ENCODE measurements at regions not wholly inside any gene's neighbourhood (a gene's known extent, or its start where the extent isn't known, plus 50 kb on each side); places are given as distances from the start of the nearest gene placed in this dataset.

DNA sequence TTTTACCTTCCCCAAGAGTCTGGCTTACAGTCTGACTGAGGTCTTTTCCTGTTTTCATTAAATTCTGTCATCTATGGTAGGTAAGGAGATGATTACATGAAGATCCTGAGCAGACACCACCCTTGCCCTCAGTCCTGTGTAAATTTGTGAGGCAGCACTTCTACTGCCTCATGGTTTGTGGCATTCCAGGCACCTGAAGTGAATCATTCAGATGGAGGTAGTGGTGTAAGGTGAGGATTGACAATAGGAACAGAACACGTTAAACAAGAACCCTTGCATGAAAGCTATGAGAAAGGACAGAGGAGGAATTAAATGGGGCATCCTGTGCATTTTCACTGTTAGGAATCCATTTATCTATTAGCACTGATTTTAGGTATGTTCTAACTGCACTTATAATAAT is 618.6 kb downstream of the TLL1 start:
- DNase-seq (ENCODE audit: low read depth) = no peak

DNA sequence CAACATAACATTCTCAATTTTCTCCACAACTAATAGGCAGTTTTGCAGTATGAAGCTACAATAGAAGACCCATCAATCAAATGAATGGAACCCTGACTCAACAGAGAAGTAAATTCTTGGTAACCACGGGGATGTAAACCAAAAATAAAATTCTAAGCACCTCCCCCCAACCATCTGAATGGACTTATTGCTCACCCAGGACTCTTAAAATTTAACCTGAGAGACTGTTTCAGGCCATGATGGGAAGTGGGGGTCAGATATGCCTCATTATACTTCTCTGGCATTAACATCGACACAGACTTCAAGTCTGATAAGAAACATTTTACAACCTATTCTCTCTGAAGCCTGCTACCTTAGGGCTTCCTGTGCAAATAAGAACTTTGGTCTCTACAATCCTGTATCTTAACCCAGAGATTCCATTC is 620.9 kb downstream of the TLL1 start:
- DNase-seq (ENCODE audit: low read depth) = peak; percentile 55

DNA sequence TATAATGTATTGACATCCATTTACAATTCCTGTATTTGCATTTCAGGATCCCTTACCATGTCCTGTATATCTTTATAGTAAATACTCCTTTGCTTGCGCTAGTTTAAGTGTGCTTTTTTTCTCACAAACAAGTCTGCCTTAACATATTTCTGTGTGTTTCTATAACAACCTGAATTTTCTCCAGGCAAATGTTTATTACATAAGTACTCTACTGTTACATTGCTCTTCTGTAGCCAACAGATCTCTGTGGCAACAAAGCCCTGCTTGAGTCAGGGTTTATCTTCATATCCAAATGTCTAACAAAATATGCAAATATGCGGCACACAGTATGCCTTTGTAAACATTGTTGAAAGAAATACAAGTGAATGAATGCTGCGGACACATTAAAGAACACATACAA is 625.5 kb downstream of the TLL1 start:
- DNase-seq (ENCODE audit: low read depth) = no peak

DNA sequence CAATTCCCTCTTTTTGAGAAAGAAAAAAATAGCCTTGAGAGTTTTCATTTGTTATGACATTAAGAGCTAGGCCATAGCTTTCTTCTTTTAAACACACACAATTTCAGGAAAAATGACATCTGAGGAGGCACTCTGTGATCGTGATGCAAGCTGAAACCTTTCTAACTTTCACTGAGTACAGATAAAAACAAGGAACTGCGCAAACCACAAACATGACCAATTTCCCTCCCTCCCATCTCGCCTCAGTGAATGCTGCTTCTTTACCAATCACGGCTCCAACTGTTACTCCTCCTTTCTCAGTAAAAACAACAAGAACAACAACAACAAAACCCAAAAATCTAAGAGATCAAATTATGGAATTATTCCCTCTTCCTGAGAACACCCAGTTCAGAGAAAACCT is 626.8 kb downstream of the TLL1 start:
- DNase-seq (ENCODE audit: low read depth) = peak; percentile 2

DNA sequence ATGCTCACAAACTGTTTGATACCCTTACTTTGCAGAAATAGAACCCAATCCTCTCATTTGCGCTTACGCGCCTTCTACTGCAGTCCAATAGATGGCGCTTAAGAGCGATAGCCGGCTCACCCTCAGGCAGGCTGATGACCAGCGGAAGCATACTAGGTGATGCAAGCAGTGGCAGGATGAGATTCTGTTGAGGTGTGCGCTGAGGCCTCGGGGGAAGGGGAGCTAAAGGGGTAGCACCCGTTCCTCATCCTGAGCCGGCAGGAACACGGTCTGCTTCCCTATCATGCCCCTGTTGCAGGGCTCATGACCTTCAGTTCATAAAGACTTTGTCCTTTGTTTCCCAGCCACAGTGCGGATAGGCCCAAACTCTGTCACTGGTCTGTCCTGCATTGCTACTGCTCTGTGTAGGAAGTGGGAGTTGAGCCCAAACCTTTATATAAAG is 628.9 kb downstream of the TLL1 start:
- DNase-seq (ENCODE audit: low read depth) = no peak

DNA sequence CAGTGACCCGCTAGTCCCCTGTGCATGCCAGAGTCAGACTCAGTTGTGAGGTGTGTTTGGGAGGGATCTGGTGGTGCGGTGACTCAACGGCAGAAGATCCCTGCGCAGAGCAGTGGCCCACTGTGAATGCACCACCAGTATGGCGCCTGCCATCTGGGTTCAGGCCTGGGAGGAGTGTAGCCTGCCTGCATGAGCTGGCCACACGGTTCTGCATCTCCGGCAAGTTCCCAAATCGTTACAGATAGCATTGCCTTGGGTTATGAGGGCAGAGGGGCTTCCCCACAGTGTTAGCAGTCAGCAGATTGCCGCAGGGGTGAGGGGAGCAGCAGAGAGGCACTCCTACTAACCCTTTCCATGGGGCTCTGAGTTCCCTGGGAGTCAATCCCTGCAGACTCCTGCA is 629.6 kb downstream of the TLL1 start:
- no peak for DNase-seq (ENCODE audit: low read depth)

DNA sequence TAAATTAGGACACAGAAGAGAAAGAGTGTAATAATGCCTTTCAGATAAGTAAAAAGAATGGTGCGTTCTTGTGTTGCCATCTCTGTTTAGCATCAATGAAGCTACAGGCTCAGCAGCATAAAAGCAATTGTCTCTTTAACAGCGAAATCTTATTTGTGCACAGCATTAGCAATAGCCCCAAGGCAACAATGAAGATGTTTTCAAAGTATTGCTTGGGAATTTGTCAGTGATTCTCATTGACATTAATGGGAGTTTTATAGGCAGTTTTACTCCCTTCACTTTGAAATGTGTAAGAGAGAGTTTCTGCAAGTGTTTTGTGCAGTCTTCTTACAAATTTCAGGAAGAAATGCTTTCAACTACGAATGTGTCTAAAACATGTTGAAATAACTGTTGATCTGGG is 633.0 kb downstream of the TLL1 start:
- peak; percentile 4 for DNase-seq (ENCODE audit: low read depth)

DNA sequence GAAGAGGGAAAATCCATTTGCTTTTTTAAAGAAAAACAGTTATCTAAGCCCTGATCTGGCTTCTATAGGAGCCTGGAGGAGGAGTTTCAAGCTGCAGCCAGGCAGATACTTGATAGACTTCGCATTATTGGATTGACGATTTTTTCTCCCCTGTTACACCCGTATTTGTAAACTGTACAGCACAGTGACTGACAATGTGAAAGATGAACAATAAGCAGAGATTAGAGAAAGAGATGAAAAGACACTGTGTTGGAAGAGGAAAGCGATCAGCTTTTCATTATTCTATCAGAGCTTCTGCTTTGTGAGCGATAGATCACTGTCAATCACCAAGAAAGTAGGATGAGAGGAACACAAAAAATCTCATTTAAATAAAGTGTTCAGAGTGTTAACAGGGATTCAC is 639.2 kb downstream of the TLL1 start:
- no peak for DNase-seq (ENCODE audit: low read depth)

DNA sequence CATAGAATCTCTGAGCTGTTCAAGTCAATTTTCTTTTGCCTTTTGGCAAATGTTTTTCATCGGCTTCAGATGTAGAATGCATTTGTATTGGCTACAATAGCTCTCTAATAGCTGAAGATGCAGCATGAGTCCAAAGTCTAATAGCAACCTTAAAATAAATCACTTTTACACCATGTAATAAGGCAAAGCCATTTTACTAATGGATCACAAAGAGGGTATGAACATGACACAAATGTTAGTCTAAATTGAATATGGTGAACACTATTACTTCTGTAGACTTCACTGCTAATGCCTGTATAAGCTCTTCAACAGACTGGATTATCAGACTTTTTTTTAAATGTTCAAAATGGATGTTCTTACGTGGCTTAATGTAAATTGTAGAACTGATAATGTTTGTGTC is 645.3 kb downstream of the TLL1 start:
- DNase-seq (ENCODE audit: low read depth) = no peak

DNA sequence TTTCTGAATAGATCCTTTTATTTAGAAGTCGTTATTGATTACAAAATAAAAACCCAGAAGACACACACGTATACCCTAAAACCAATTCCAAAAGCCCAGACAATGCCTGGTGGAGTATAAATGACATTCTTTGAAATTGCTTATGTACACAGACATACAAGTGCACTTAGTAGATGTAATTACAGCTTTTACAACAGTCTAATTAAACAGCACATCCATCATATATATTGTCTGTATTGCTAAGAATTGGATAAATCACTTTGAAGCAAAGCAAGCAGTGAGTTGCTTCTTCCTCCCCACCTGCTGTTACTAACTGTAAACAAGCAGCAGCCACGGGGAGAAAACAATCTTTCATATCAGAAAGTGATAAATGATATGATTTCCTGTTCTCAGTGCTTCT is 645.7 kb downstream of the TLL1 start:
- DNase-seq (ENCODE audit: low read depth) = no peak

DNA sequence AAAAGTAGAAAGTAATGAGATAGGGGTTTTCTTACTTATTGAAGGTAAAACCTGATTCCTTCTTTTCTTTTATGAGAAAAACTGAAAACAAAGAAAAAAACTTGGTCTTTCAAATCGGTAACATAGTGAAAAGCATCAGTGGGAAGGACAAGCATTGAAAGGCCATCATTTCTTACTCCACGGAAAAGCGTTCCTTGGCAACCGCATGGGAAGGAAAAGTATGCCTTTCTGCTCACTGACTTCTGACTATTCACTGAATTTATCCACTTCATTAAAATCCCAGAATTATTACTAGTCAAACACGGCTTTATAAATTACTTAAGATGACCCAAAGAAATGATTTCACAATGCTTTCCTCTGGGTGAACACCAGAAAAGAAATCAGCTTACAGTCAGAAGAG is 646.7 kb downstream of the TLL1 start:
- no peak for DNase-seq (ENCODE audit: low read depth)

DNA sequence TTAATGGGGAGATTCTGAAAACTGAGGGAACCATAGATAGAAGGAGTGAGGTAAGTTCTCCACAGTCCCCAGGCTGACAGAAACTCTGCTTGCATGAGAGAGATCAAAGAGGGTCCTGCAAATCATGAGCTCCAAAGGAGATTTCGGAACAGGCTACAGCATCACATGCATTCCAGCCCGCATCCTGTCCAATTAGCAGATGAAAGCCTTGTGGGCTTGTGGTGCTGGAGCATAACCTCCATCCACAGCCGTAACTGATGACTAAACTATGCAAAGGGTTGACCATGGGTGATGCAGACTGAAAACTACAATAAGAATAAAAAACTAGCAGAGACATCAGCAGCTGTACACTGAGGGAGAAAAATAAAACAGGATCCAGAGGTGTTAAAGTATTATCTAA is 654.5 kb downstream of the TLL1 start:
- DNase-seq (ENCODE audit: low read depth) = peak; percentile 61

DNA sequence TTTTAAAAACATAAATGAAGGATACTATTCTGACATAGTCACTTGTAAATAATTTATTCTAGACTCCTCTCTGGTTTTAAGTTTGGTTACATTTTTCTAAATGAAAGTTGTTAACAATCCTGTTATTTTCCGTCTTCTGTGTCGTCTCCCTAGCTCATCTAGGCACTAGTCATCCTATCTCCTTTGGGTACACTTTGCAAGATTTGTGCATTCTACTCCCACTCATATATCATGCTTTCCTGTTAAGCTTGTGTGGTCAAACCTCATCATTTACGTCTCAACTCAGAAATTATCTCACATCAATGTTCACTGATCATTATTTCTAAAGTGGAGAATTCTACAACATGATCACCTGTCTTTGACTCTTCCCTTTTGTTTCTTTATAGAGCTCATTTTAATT is 658.7 kb downstream of the TLL1 start:
- no peak for DNase-seq (ENCODE audit: low read depth)

DNA sequence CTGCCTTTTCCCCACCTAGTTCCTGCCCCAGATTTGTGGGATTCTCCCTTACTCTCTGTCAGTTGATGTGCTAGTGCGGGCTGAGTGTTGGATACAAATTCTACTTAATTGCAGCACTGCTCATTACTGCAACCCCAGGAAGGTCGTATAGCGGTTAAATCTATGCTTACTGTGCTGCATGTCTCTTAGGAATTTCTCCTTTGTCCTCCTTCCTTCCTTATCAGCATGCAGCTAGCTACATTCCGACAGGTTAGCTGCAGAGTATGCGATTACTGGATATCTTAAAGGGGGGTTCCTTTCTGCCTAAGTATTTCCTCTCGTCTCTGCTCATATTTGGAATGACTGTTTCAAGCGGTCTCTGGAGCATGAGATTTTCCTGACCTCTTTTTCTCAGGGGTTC is 662.8 kb downstream of the TLL1 start:
- no peak for DNase-seq (ENCODE audit: low read depth)

DNA sequence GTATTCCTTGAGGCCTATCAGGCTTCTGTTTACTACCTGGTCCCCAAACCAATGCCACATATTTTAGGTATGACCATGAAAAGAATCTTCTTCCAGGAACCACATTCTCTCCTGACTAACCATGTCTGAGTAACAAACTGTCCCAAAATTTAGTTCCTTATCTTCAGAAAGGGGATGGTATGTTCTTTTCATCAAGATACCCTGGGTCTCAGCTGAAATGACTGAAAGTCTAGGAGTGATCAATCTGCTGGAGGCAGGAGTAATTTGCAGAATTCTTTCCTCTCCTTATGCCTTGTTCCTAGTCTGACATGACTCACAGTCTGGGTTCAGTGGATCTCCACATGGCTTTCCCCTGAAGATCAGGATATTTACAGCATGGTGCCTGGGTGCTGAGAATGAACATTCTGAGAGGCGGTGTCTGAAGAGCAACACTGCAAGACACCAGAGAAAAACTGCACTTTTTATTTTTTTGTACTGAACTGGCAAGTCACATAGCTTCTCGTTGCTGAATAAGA is 665.5 kb downstream of the TLL1 start:
- DNase-seq (ENCODE audit: low read depth) = peak; percentile 27

DNA sequence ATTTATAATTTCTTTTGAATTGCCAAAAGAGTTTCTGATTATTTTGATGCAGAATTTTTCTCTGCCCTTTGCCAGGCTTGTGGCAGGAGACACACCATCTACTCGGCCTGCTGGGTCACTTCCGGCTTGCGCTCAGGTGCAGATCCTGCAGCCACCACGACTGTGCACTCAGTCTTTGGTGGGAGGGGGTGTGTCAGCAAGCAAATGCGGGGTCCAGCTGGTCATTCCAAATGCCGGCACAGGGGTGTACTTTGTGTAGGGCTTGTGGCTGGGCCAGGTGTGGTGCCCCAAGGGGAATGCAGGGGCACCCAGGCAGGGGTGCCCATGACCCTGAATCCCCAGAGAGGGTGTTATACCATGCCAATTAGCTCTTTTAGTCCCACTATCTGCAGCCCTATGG is 673.0 kb downstream of the TLL1 start:
- DNase-seq (ENCODE audit: low read depth) = no peak

DNA sequence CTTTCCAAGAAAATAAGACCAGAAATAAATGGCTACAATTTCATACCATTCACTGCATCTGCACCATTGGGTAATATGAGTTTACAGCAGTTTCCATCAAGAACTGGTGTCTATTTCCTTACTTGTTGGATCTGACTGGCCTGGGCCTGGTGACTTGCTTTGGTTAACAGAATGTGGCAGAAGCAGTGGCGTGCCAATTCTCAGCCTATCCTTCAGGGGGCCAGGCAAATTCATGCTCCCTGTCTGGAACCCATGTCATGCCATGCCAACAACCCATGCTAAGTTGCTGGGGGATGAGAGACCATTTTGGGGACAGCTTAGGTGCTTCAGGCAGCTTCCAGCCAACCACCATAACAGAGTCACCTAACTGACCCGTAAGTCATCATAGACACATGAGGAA is 656.7 kb downstream of the SPOCK3 start:
- no peak for DNase-seq (ENCODE audit: low read depth)

DNA sequence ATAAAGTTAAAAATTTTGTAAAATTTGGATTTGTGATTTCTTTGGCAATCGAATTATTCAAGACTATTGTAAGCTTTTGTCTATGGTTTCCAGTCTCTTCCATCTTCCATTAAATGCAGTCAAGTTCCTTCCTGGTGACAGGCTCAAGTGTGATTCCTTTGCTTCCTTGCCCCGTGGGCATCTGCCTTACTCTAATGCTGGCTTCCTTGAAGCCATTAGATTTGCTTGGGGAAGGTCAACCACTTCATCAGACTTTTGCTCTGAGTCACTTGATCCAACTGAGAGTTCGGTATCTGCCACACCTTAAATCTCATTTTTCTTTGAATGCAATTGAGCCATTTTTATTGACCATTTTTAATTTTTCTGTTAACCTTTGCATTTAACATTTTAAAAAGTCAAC is 648.8 kb downstream of the SPOCK3 start:
- DNase-seq (ENCODE audit: low read depth) = no peak

DNA sequence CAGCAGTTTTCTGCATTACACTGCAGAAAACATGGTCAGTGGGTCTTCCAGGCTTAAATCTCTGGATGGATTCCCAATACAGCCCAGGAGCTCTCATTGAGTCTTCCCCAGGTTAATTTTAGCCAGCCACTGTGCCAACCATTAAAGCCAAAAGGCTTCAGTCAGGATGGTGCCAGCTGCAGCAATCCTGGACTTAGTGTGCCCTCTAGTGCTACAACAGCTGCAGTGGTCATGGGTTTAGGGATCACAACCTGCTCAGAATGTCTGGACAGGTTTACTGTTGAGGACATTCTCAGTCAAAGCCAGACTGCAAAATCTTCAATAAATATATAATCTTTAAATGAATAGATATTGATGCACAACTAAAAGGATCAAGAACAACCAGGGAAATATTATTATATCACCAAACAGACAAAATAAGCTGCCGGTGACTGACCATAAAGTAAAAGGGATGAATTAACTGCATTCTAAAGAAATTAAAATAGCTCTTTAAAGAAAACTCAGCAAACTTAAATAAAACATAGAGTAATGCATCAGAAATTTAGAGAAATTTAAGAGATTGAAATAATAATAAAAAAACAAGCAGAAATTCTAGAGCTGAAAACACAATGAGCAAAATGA is 639.9 kb downstream of the SPOCK3 start:
- peak; percentile 63 for DNase-seq (ENCODE audit: low read depth)

DNA sequence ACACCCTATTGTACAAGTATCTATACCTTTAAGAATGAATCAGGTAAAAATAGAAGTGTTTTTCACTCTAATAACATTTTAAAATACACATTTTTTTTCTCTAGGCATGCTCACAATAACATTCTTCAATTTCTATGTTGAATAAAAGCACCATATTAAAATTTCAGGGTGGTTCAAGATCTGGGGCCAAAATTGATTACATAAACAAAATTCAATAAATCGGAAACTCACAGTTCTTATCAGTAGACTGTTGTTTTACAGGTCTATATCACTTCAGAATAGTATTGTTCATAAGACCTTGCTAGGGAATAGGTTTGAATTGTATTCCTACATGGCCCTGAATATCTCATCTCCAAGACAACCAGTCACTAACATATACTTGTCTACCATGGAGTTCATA is 634.0 kb downstream of the SPOCK3 start:
- DNase-seq (ENCODE audit: low read depth) = no peak

DNA sequence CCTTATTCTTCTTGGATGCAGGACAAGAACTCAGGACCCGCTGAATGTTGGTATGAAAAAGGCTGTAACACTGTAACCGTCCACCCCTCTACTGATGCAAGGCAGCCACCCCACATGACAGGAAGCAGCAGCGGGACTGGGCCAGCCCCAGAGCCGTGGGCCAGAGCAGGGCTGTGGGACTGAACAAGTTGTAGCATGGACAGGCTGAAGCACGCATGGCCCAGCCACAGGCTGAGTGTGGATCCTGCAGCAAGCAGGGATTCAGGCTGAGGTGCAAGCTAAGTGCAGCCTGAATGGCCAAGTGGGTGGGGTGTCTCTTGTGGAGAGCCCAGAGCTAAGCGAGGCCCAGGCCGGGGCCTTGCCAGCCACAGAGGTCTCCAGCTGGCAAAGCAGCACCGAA is 632.2 kb downstream of the SPOCK3 start:
- no peak for DNase-seq (ENCODE audit: low read depth)

DNA sequence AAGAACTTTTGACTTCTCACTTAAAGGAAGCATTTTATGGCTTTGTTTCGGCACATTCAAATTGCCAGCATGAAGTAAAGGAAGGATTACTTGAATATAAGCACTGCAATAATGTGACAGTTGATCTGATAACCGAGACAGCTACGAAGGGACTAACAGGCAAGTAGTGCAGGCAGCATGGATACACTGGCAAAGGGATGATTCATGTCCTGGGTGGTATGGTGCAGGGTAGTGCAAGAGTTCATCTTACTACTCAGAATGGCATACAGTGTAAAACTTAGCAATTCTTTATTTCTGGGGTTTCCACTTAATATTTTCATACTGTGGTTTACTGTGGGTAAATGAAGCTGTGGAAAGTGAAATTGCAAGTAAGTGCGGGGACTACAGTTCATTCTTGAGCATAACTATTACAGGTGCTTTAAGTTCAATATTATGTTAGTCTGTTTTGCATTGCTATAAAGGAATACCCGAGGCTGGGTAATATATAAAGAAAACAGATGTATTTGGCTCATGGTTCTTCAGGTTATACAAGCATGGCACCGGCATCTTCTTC is 611.8 kb downstream of the SPOCK3 start:
- peak; percentile 1 for DNase-seq (ENCODE audit: low read depth)

DNA sequence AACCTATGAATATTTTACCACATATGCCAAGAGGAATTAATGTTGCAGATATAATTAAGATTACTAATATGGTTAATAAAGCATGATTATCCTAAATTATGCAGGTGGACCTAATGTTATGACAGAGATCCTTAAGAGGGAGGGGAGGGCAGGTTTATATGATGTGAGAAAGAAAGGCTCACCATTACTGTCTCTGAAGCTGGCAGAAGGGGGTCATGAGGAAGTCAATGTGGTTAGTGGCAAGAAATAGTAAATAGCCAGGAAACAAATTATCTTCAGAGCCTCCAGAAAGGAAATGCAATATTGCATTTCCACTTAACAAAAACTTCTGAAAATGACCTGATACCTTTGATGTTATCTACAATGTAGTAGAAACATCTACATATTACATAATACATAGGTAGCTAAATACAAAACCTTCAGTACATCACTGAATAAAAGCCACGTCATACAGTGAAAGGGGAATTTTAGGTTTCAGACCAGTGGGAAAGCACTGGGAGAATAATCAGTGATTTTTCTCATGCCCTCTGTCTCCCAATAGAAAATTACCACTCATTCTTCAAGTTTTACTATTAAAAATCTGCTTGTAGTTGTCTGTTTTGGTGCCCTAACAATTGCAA is 609.2 kb downstream of the SPOCK3 start:
- no peak for DNase-seq (ENCODE audit: low read depth)

DNA sequence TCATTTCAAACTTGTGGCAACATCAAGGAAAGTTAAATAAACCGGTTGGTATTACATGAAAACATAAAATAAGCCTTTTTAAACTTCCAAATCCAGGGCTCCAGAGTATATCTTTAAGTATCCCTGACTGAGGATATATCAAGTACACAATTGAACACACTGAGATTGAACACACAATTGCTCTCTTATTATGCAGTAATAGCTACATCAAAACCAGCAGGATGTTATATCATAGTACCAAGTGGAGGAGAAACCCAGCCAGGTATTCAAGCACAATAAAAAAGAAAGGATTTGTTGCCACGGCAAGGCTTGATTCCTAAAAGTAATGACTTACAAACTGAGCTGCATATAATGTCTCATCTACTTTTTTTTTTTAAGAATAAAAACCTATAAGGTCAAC is 605.8 kb downstream of the SPOCK3 start:
- no peak for DNase-seq (ENCODE audit: low read depth)
